Hepatocyte (in vitro differentiated cells): ENCODE measurements at regions not wholly inside any gene's neighbourhood (a gene's known extent, or its start where the extent isn't known, plus 50 kb on each side); places are given as distances from the start of the nearest gene placed in this dataset.

Experiments used
- DNase-seq: peaks from one replicate; pipeline ENCODE4 v3.0.0-alpha.2; 2016; ENCODE audit warnings: low spot score
- H2AFZ ChIP-seq: fragments of 200-600 bp; sonication (generic); 2 replicates; pipeline ENCODE4 v1.6.0; 2016; ENCODE audit warnings: antibody characterized with exemption, mild to moderate bottlenecking
- H3K27ac ChIP-seq: fragments of 200-600 bp; sonication (generic); 2 replicates; pipeline ENCODE4 v1.5.1; 2016; ENCODE audit warnings: mild to moderate bottlenecking
- H3K27me3 ChIP-seq: fragments of 200-600 bp; sonication (generic); 2 replicates; pipeline ENCODE4 v1.6.1; 2016
- H3K36me3 ChIP-seq: fragments of 200-600 bp; sonication (generic); replicated peaks from 2 replicates; pipeline ENCODE4 v1.5.1; 2016; ENCODE audit warnings: low read depth; ENCODE audit not compliant: insufficient read depth
- H3K4me1 ChIP-seq: fragments of 200-600 bp; sonication (generic); 2 replicates; pipeline ENCODE4 v1.5.1; 2016; ENCODE audit warnings: mild to moderate bottlenecking, moderate library complexity; ENCODE audit not compliant: insufficient read depth
- H3K4me2 ChIP-seq: fragments of 200-600 bp; sonication (generic); 2 replicates; pipeline ENCODE4 v1.6.0; 2016
- H3K4me3 ChIP-seq: fragments of 200-600 bp; sonication (generic); 2 replicates; pipeline ENCODE4 v1.5.1; 2016; ENCODE audit warnings: mild to moderate bottlenecking
- H3K79me2 ChIP-seq: fragments of 200-600 bp; sonication (generic); 2 replicates; pipeline ENCODE4 v1.6.0; 2017; ENCODE audit warnings: mild to moderate bottlenecking
- H3K9me2 ChIP-seq: fragments of 200-600 bp; sonication (generic); replicated peaks from 2 replicates; pipeline ENCODE4 v1.6.0; 2017; ENCODE audit warnings: mild to moderate bottlenecking; ENCODE audit not compliant: insufficient read depth
- H3K9me3 ChIP-seq: fragments of 200-600 bp; sonication (generic); 2 replicates; pipeline ENCODE4 v1.5.1; 2016; ENCODE audit warnings: low read depth, mild to moderate bottlenecking
- H4K20me1 ChIP-seq: fragments of 200-600 bp; sonication (generic); 2 replicates; pipeline ENCODE4 v1.6.0; 2016; ENCODE audit warnings: mild to moderate bottlenecking; ENCODE audit not compliant: insufficient read depth, poor library complexity, severe bottlenecking
- CTCF ChIP-seq: fragments of 200-600 bp; sonication (generic); IDR thresholded peaks from 2 replicates; pipeline ENCODE4 v1.5.1; 2016; ENCODE audit warnings: antibody characterized with exemption, mild to moderate bottlenecking; ENCODE audit not compliant: poor library complexity
- EZH2 ChIP-seq: fragments of 200-600 bp; sonication (generic); IDR thresholded peaks from 2 replicates; pipeline ENCODE4 v1.6.1; 2016; ENCODE audit warnings: antibody characterized with exemption, mild to moderate bottlenecking, borderline replicate concordance
- EZH2phosphoT487 ChIP-seq: fragments of 200-600 bp; sonication (generic); IDR thresholded peaks from one replicate; pipeline ENCODE4 v1.6.1; 2018; ENCODE audit warnings: antibody characterized with exemption, mild to moderate bottlenecking, low read depth, moderate library complexity; ENCODE audit not compliant: unreplicated experiment, severe bottlenecking
- WGBS: methylation state at CpG from one replicate; pipeline ENCODE4 v1.1.6; 2016; ENCODE audit warnings: low lambda C conversion rate; ENCODE audit errors: missing lambda C conversion rate; 5-methylcytosine and 5-hydroxymethylcytosine counted together

- DNase-seq = no peak
- no peak overlapping the region for H3K4me2 ChIP-seq
These were observed 666.5 kb upstream of the FANCL start for GRCh38 chr2:58907644-58908043.

GRCh38 chr2:58906081-58906645, 665.0 kb upstream of the FANCL start:
- no peak overlapping the region for H2AFZ ChIP-seq
- no peak overlapping the region for H3K4me2 ChIP-seq
- no peaks in the 10 kb centered on the region for H3K36me3 ChIP-seq
- WGBS = 68% methylated on average over 7 of the region's 7 CpGs
- TF ChIP-seq EZH2phosphoT487 = no peak
- no peak for TF ChIP-seq CTCF
- no peak for TF ChIP-seq EZH2
- DNase-seq = no peak
- H3K4me3 ChIP-seq = no peak overlapping the region
- no peaks in the 10 kb centered on the region for H4K20me1 ChIP-seq
- no peaks in the 10 kb centered on the region for H3K9me2 ChIP-seq
- H3K27ac ChIP-seq = no peak overlapping the region
- H3K27me3 ChIP-seq = no peaks in the 10 kb centered on the region
- H3K4me1 ChIP-seq = no peaks in the 10 kb centered on the region
- H3K9me3 ChIP-seq = no peaks in the 10 kb centered on the region
- no peaks in the 10 kb centered on the region for H3K79me2 ChIP-seq

More at GRCh38 chr2:58907644-58908043, 666.5 kb upstream of the FANCL start:
- TF ChIP-seq EZH2 (no peak), EZH2phosphoT487 (no peak), CTCF (no peak)
- Histone ChIP-seq H3K4me1 (no peaks in the 10 kb centered on the region), H3K36me3 (no peaks in the 10 kb centered on the region), H3K4me3 (no peak overlapping the region), H3K27me3 (no peaks in the 10 kb centered on the region), H4K20me1 (no peaks in the 10 kb centered on the region), H3K9me3 (no peaks in the 10 kb centered on the region), H3K9me2 (no peaks in the 10 kb centered on the region), H2AFZ (no peak overlapping the region), H3K79me2 (no peaks in the 10 kb centered on the region), H3K27ac (no peak overlapping the region)
- 97% methylated on average over 1 of the region's 1 CpG for WGBS

GRCh38 chr2:58904095-58904494, 663.0 kb upstream of the FANCL start:
- no peak overlapping the region for H3K27ac ChIP-seq
- H3K4me3 ChIP-seq = no peak overlapping the region
- H3K9me2 ChIP-seq = no peaks in the 10 kb centered on the region
- no peak overlapping the region for H3K4me2 ChIP-seq
- no peak for TF ChIP-seq EZH2phosphoT487
- TF ChIP-seq EZH2 = no peak
- no peak for TF ChIP-seq CTCF
- no peaks in the 10 kb centered on the region for H3K27me3 ChIP-seq
- no peak for DNase-seq
- no peaks in the 10 kb centered on the region for H3K4me1 ChIP-seq
- no peaks in the 10 kb centered on the region for H3K36me3 ChIP-seq
- H3K79me2 ChIP-seq = no peaks in the 10 kb centered on the region
- no peak overlapping the region for H2AFZ ChIP-seq
- H4K20me1 ChIP-seq = no peaks in the 10 kb centered on the region
- H3K9me3 ChIP-seq = no peaks in the 10 kb centered on the region
- 93% methylated on average over 1 of the region's 1 CpG for WGBS

- Histone ChIP-seq H3K79me2 (no peaks in the 10 kb centered on the region), H4K20me1 (no peaks in the 10 kb centered on the region), H3K9me3 (no peaks in the 10 kb centered on the region), H3K4me1 (no peaks in the 10 kb centered on the region), H3K4me2 (no peak overlapping the region), H3K27me3 (no peaks in the 10 kb centered on the region), H3K4me3 (no peak overlapping the region), H2AFZ (no peak overlapping the region), H3K9me2 (no peaks in the 10 kb centered on the region), H3K27ac (no peak overlapping the region), H3K36me3 (no peaks in the 10 kb centered on the region)
- no peak for DNase-seq
- TF ChIP-seq EZH2phosphoT487 = no peak
- no peak for TF ChIP-seq CTCF
- TF ChIP-seq EZH2 = no peak
- 98% methylated on average over 2 of the region's 2 CpGs for WGBS
These were observed 662.3 kb upstream of the FANCL start for GRCh38 chr2:58903427-58903826.
